RPMI7951 (cell line): ENCODE measurements at regions not wholly inside any gene's neighbourhood (a gene's known extent, or its start where the extent isn't known, plus 50 kb on each side); places are given as distances from the start of the nearest gene placed in this dataset.

ENCODE experiments used
- DNase-seq: peaks from one replicate; pipeline ENCODE4 v3.0.0-alpha.2; 2012; ENCODE audit warnings: low read depth

GRCh38 chr7:24521917-24522623 is 51.2 kb upstream of the PALS2 start:
- DNase-seq = no peak
